ENCODE measurements at regions not wholly inside any gene's neighbourhood (a gene's known extent, or its start where the extent isn't known, plus 50 kb on each side); places are given as distances from the start of the nearest gene placed in this dataset.
"Not testable (repeated sequence)": the region's sequence is repeated elsewhere in the genome, so short reads cannot be mapped to it uniquely, and the experiment has no call there.

GRCh38 chr3:103167850-103168249 is 733.0 kb downstream of the ZPLD1 start:
- no peak for DNase-seq (ENCODE audit: low read depth in 2 of 2)

GRCh38 chr3:103169289-103169688 is 734.5 kb downstream of the ZPLD1 start:
- DNase-seq (ENCODE audit: low read depth in 2 of 2), result no peak

- DNase-seq (ENCODE audit: low read depth in 2 of 2), result no peak
Observed at GRCh38 chr3:103170651-103171050, 735.8 kb downstream of the ZPLD1 start.

GRCh38 chr3:103173940-103174339 is 739.1 kb downstream of the ZPLD1 start:
- DNase-seq (ENCODE audit: low read depth in 2 of 2), result no peak

GRCh38 chr3:103181160-103181559 is 746.3 kb downstream of the ZPLD1 start:
- peak in 1 of 2 experiments; percentile 1 for DNase-seq (ENCODE audit: low read depth in 2 of 2)

- DNase-seq (ENCODE audit: low read depth in 2 of 2), result no peak
Observed at GRCh38 chr3:103184772-103185171, 750.0 kb downstream of the ZPLD1 start.

GRCh38 chr3:103189941-103190340 is 755.1 kb downstream of the ZPLD1 start:
- DNase-seq (ENCODE audit: low read depth in 2 of 2), result no peak

- DNase-seq (ENCODE audit: low read depth in 2 of 2), result peak; percentile 16 to 20
Observed at GRCh38 chr3:103195216-103195615, 760.4 kb downstream of the ZPLD1 start.

GRCh38 chr3:103203441-103203840 is 768.6 kb downstream of the ZPLD1 start:
- no peak for DNase-seq (ENCODE audit: low read depth in 2 of 2)

GRCh38 chr3:103210583-103210982 is 775.8 kb downstream of the ZPLD1 start:
- no peak for DNase-seq (ENCODE audit: low read depth in 2 of 2)

GRCh38 chr3:103218146-103218545 is 783.3 kb downstream of the ZPLD1 start:
- no peak for DNase-seq (ENCODE audit: low read depth in 2 of 2)

- no peak for DNase-seq (ENCODE audit: low read depth in 2 of 2)
Observed at GRCh38 chr3:103218793-103219192, 784.0 kb downstream of the ZPLD1 start.

- DNase-seq (ENCODE audit: low read depth in 2 of 2), result no peak
Observed at GRCh38 chr3:103227651-103228050, 792.8 kb downstream of the ZPLD1 start.

- no peak for DNase-seq (ENCODE audit: low read depth in 2 of 2)
Observed at GRCh38 chr3:103247459-103247858, 812.6 kb downstream of the ZPLD1 start.

- DNase-seq (ENCODE audit: low read depth in 2 of 2), result not testable (repeated sequence)
Observed at GRCh38 chr3:103254827-103255226, 820.0 kb downstream of the ZPLD1 start.

GRCh38 chr3:103269287-103269686 is 834.5 kb downstream of the ZPLD1 start:
- DNase-seq (ENCODE audit: low read depth in 2 of 2), result no peak

- DNase-seq (ENCODE audit: low read depth in 2 of 2), result no peak
Observed at GRCh38 chr3:103271575-103271974, 836.8 kb downstream of the ZPLD1 start.

GRCh38 chr3:103295974-103296570 is 861.3 kb downstream of the ZPLD1 start:
- DNase-seq (ENCODE audit: low read depth in 2 of 2), result peak; percentile 14 to 16

GRCh38 chr3:103297502-103297901 is 862.7 kb downstream of the ZPLD1 start:
- DNase-seq (ENCODE audit: low read depth in 2 of 2), result not testable (repeated sequence)

- DNase-seq (ENCODE audit: low read depth in 2 of 2), result no peak
Observed at GRCh38 chr3:103306104-103306503, 871.3 kb downstream of the ZPLD1 start.

GRCh38 chr3:103308921-103309320 is 874.1 kb downstream of the ZPLD1 start:
- DNase-seq (ENCODE audit: low read depth in 2 of 2), result no peak

GRCh38 chr3:103319912-103320311 is 885.1 kb downstream of the ZPLD1 start:
- DNase-seq (ENCODE audit: low read depth in 2 of 2), result peak; percentile 1 to 4

GRCh38 chr3:103337179-103337845 is 902.5 kb downstream of the ZPLD1 start:
- no peak for DNase-seq (ENCODE audit: low read depth in 2 of 2)
